HG03342 (cell line): ENCODE measurements at regions not wholly inside any gene's neighbourhood (a gene's known extent, or its start where the extent isn't known, plus 50 kb on each side); places are given as distances from the start of the nearest gene placed in this dataset.
"Not testable (repeated sequence)": the region's sequence is repeated elsewhere in the genome, so short reads cannot be mapped to it uniquely, and the experiment has no call there.

Experiments used
- ATAC-seq: cut with Tn5 transposase; IDR thresholded peaks from one replicate; pipeline ENCODE4 v1.9.1; 2021; ENCODE audit warnings: mild to moderate bottlenecking, moderate library complexity; ENCODE audit not compliant: unreplicated experiment

DNA sequence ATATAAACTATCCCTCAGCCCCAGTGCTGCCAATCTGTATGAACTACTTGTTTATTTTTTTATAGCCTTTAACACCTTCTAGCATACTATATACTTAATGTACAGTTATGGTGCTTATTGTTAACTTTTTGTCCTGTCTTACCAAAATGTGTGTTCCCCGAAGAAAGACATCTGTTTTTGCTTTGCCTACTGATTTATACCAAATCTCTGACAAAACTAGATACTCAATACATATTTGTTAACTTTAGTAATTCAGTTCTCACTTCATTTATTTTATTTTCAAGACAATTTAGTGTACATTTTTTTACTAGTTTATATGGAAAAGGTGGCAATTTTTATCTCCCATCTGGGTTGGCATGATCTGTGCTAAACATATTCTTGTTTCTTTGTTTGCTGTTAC lies 824.3 kb upstream of the ATXN8OS start:
- ATAC-seq = no peak

DNA sequence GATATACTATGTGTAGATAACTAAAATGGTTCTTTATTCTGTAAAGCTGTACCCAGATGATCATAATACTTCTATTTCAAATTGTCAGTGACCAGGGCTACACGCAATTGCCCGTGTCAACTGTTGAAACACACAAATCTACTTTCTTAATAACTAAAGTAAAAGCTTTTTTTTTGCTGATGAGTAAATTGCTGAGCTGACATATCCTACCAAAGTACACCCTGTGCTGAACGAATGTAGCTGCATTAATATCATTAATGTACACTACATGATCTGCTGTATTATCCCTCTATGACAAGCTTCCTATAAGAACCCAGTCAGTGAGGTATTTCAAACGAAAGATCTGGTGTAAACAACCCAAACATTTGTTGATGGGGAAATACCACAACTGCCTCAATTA lies 827.2 kb upstream of the ATXN8OS start:
- ATAC-seq = no peak

DNA sequence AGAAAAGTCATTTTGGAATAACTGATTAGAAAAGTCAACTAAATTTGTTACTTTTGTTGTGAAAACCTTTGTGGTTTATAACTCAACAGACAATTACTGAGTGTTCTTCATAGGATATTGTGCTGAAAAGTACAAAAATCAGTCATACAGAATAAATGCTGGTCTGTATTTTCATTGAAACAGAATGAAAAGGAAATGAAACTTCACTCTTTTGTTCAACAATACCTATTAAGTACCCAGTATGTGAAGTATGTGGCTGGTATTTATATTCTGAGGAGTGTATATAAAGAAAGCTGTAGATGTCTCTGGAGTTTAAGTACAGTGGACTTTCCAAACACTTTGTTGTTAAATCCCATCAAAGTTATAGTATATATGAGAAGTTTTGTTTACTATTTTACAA lies 828.4 kb upstream of the ATXN8OS start:
- ATAC-seq = no peak

DNA sequence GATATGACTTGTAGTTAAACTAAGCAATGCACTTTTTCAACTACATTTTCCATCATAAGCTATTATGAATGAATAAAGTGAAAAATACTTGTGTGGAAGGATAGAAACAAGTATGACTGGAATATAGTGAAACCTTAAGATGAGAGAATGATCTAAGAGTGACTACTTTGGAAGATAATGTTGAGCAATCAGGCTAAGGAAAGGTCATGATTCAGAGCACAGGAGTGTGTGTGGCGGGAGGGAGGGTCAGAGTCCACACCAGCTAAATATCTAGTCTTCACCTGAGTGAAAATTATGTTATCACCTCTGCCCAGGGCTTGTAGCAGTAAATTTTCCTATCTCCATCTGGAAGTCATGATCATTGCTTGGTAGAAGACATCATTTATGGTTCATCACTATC lies 833.4 kb upstream of the ATXN8OS start:
- ATAC-seq = no peak

- no peak for ATAC-seq
These were observed 843.0 kb upstream of the ATXN8OS start for GRCh38 chr13:69264362-69265334.

DNA sequence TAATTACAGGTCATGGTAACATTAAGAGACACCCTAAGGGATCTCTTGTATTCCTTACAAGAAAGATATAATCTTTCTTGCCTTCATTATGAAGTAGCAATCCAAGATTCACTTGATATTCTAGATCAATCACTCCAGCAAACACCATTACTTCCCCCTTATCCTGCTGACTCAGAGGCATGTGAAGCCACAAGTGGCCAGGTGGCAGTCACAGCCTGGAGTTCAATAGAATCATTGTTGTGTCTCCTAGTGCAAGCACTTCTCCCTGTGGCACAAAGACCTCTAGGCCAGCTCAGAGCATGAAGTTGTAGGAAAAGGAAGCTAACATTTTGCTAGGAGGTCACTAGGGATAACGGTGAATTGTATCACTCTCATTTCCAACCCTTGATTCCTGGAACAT lies 864.3 kb upstream of the ATXN8OS start:
- ATAC-seq = no peak

- no peak for ATAC-seq
These were observed 873.5 kb upstream of the ATXN8OS start for GRCh38 chr13:69234171-69234570.

GRCh38 chr13:69226427-69226826 lies 881.2 kb upstream of the ATXN8OS start:
- ATAC-seq = no peak

DNA sequence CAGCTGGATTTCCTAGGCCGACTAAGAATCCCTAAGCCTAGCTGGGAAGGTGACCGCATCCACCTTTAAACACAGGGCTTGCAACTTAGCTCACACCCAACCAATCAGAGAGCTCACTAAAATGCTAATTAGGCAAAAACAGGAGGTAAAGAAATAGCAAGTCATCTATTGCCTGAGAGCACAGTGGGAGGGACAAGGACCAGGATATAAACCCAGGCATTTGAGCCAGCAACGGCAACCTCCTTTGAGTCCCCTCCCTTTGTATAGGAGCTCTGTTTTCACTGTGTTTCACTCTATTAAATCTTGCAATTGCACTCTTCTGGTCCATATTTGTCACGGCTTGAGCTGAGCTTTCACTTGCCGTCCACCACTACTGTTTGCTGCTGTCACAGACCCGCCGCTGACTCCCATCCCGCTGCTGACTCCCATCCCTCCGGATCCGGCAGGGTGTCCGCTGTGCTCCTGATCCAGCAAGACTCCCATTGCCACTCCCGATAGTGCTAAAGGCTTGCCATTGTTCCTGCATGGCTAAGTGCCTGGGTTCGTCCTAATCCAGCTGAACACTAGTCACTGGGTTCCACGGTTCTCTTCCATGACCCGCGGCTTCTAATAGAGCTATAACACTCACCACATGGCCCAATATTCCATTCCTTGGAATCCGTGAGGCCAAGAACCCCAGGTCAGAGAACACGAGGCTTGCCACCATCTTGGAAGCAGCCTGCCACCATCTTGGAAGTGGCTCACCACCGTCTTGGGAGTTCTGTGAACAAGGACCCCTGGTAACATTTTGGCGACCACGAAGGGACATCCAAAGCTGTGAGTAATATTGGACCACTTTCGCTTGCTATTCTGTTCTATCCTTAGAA lies 885.8 kb upstream of the ATXN8OS start:
- not testable (repeated sequence) for ATAC-seq

DNA sequence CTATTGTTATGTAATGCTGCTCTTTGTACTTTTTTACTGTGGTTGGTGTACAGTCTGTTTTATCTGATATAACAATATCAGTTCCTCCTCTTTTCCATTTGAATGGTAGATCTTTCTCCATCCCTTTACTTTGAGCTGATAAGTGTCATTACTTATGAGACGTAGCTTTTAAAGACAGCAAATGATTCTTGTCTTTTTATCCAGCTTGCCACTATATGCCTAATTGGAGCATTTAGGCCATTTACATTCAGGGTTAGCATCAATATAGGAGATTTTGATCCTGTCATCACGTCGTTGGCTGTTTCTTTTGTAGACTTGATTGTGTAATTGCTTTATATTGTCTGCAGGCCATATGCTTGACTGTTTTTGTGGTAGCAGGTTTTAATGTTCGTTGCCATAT lies 894.2 kb upstream of the ATXN8OS start:
- no peak for ATAC-seq

DNA sequence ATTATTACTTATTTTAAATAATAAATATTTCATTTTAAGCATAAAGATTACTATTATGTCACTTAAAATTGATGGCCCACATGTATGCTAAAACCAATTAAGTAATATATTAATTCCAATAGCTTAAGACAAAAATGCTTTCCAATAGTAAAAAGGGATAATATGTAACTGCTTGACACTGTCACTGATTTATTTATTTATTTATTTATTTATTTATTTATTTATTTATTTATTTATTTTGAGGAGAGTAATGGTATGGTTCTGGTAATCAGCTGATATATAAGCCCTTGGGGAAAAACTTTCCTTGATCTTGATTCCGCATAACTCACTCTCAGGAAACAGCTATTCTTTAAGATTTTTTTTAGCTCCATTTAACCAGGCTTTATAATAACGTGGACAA lies 903.0 kb upstream of the ATXN8OS start:
- no peak for ATAC-seq

- ATAC-seq = no peak
These were observed 904.6 kb upstream of the ATXN8OS start for GRCh38 chr13:69202996-69203395.

- no peak for ATAC-seq
These were observed 908.0 kb upstream of the ATXN8OS start for GRCh38 chr13:69199664-69200063.

- ATAC-seq = no peak
These were observed 908.9 kb upstream of the ATXN8OS start for GRCh38 chr13:69198706-69199105.

DNA sequence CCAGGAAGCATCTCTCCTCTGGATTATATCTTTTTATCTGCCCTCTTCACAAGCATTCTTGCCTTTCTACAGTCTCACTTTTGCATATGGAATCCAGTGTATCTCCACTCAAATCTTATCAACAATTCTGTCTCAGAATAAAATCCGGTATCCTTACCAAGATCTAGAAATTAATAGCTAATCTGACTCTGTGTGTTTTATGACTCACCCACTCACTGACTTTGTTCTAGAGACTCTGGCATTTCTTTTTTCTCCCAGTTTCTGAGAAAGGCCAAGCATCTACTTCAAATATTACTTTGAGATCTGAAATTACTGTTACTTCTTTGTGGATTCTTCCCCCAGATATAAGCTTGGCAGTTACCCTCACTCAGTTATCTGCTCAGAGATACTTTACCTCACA lies 913.5 kb upstream of the ATXN8OS start:
- ATAC-seq = no peak

GRCh38 chr13:69180034-69180433 lies 927.6 kb upstream of the ATXN8OS start:
- no peak for ATAC-seq

- no peak for ATAC-seq
These were observed 929.6 kb upstream of the ATXN8OS start for GRCh38 chr13:69178000-69178399.

- no peak for ATAC-seq
These were observed 939.2 kb upstream of the ATXN8OS start for GRCh38 chr13:69168436-69168835.

- ATAC-seq = no peak
These were observed 952.5 kb upstream of the ATXN8OS start for GRCh38 chr13:69155136-69155535.

GRCh38 chr13:69142101-69142500 lies 965.5 kb upstream of the ATXN8OS start:
- no peak for ATAC-seq

GRCh38 chr13:69124996-69125395 lies 982.6 kb upstream of the ATXN8OS start:
- no peak for ATAC-seq
